Dermis blood vessel endothelial cell (primary cell): ENCODE measurements at regions not wholly inside any gene's neighbourhood (a gene's known extent, or its start where the extent isn't known, plus 50 kb on each side); places are given as distances from the start of the nearest gene placed in this dataset.

Source experiments
- DNase-seq: peaks from one replicate; pipeline ENCODE4 v3.0.0; 2010

DNA sequence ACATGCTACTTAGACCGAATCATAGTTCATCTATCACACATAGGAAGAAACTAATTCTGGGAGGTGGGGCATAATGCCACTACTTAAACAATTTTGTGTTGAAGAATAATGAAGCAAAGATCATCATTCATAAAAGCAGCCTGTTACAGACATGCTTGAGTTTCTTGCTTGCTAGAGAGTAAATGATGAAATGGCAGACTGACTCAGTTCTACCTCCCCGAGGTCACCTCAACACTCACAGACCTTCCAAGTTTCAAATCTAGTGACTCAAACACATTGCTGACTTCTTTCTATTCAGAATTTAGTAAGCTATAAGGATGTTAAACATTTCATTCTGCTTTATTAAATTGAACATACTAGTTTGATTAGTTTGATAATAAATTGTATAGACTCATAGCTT is 636.5 kb upstream of the FRG1 start:
- DNase-seq = no peak

DNA sequence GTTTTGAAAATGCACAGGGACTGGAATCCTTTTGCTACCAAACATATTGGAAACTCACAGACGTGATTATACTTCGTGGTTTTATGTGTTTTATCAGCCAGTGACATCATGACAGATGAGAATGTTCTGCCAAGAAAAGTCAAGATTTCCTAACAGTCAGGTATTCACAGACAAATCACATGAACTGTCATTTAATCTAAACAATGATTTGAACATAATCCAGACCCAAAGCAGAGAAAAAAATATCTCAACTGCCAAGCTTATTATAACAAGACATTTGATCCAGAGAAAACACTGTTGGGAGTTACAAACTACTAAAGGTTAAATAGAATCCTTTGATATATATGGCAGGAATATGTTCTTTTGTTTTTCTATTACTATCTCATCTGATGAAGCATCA is 635.9 kb upstream of the FRG1 start:
- no peak for DNase-seq

DNA sequence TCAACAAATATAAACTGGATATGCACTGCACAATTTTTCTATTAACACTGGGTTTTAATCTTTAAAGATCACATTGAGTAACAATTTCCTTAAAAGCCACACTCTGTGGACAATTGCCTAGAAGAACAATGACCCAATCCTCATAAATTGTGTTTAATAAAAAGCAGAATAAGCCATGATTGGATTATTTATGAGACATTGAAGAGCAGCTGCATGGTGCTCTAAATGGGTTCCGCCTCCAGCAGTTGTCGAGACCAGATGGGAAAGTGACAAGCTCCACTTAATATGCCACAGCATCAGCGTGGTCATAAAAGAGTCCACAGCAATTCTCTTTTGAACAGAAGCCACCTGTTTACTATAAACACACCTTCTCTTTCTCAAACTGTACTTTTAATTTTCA is 635.2 kb upstream of the FRG1 start:
- no peak for DNase-seq

DNA sequence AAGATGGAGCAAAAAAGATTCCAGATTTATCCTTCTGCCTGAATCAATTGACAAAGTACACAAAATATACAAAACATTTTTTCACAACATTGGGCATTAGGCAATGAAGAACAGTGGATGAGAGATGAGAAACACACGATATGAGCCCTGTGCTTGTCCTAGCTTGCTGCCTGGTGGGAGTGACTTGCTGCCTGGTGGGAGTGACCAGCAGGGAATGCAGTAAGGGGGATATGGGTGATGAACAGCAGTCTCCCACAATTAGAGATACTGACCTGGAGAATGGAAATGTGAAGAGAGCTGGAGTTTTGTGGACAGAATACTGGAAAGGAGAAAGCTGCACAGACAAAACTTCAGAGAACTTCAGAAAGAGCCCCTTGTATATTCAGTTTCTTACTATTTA is 629.4 kb upstream of the FRG1 start:
- DNase-seq = no peak

DNA sequence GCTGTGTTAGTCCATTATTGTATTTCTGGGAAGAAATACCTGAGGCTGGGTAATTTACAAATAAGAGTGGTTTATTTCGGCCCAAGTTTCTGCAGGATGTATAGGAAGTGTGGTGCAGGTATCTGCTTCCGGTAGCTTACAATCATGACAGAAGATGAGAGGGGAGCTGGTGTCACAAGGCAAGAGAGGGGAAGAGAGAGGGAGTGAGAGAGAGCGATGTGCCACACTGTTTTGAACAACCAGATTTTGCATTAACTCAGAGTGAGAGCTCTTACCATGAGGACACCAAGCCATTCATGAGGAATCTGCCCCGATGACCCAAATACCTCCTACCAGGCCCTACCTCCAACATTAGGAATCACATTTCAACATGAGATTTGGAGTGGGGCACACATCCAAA is 627.6 kb upstream of the FRG1 start:
- no peak for DNase-seq

DNA sequence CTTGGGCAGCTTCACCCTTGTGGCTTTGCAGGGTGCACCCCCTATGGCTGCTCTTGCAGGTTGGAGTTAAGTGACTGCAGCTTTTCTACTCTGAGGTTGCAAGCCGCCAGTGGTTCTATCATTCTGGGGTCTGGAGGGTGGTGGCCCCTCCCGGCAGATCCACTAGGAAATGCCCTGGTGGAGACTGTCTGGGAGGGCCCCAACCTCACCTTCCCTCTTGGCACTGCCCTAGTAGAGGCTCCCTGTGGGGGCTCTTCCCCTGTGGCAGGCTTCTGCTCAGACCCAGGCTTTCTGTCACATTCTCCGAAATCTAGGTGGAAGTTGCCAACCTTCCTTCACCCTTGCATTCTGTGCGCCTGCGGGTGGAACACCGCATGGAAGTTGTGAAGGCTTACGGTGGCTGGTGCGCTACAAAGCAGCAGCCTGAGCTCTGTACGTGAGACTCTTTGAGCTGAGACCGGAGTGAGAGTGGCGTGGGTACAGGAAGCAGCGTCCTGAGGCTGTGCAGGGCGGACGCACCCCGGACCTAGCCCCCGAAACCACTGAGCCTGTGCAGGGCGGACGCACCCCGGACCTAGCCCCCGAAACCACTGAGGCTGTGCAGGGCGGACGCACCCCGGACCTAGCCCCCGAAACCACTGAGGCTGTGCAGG is 626.7 kb upstream of the FRG1 start:
- no peak for DNase-seq

DNA sequence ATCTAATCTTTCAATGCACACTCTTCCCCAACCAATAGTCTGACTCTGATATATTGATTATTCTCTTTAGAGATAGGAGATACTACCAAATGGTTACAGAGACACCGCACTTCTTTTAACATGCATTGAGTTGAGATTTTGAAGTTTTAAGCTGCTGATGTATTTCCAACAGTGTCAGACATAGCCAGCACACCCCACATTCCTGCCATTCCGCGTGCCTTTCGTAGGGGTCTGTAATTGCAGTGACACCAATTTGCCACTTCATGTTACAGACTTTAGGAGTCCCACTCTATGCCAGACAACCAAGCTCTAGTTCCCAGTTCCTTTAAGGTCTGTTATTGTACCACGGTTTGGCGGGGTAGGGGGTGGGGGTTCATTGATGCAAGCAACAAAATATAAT is 618.2 kb upstream of the FRG1 start:
- no peak for DNase-seq

DNA sequence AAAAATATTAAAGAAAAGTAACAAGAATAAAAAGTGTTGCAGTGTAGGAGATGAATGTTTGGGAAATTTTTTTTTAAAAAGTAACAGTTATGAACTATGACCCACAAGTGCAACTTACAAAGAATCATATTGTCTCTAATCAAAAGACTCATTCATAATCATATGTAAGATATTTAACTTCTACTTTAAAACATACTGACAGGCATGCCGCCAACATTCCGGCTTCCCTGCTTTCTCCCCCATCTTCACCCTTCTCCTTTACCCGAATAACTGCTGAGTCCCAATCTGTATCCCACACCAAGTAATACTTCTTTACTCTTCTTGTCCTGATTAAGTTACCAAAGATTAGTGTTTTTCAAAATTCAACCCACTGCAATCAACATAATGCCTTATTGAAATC is 598.8 kb upstream of the FRG1 start:
- no peak for DNase-seq

DNA sequence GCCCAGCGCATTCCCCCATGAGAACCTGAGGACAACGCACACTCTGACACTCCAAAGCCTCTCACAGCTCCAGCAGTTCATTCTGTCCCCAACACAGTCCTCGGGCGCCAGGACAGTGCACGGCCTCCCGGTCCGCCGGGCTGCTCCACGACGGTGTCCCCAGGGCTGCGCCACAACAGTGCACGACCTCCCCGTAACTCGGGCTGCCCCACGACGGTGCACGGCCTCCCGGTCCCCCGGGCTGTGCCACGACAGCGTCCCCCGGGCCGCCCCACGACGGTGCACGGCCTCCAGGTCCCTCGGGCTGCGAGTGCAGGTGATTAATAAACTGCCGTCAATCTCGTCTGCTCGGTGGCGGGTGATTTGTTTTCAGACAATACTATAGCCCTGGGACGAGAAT is 585.1 kb upstream of the FRG1 start:
- no peak for DNase-seq

DNA sequence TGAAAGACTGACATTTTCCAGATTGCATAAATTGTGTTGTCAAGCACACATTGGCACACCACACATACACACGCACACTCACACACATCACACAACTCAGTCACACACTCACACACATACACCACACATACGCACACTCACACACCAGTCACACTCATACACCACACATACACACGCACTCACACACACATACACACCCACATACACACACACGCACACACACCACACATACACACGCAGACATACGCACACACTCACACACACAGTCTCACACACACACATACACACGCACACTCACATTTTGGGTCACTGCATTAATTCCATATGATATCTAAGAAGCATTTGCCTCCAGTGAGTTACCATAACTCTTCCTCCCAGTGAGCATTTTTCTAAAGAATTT is 578.3 kb upstream of the FRG1 start:
- no peak for DNase-seq

DNA sequence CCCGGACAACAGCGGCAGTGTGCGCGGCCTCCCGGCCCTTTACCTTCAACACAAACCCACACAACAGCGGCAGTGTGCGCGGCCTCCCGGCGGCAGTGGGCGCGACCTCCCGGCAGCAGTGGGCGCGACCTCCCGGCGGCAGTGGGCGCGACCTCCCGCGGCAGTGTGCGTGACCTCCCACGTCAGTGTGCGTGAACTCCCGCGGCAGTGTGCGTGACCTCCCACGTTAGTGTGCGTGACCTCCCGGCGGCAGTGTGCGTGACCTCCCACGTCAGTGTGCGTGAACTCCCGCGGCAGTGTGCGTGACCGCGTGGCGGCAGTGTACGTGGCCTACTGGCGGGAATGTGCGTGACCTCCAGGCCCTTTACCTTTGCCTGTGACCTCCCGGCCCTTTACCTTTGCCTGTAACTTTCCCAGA is 576.6 kb upstream of the FRG1 start:
- no peak for DNase-seq

DNA sequence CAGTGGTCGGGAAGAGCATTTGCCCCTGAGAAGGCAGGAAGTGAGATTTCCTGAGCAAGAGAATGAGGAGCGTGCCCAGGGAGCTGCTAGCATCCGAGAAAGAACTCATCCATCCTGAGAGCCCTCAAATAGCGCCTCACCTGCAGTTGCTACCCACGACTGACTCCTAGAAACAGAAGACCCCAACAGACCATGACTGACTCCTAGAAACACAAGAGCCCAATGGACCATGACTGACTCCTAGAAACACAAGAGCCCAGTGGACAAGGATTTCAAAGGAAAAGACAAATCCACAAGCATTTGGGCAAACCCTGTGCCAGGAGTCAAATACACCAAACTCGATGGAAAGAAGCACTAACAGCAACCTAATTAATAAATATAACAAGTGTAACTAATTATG is 575.2 kb upstream of the FRG1 start:
- no peak for DNase-seq

DNA sequence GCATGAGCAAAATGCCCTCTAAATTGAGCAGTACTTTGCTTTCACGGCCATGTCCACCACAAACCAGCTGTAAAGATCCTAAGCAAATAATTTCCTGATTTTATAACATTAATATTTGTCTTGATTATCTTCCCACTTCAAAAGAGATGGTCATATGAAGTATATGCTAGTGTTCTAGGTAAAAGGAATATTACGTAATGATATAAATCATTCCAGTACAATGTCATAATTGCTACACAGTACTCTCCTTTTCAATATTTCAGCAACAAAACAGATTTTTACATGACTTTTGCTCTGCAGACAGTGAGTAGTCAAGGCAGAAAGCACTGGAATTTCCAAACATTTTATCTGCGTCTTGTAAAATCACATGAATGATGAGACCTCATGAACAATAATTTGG is 572.8 kb upstream of the FRG1 start:
- no peak for DNase-seq

DNA sequence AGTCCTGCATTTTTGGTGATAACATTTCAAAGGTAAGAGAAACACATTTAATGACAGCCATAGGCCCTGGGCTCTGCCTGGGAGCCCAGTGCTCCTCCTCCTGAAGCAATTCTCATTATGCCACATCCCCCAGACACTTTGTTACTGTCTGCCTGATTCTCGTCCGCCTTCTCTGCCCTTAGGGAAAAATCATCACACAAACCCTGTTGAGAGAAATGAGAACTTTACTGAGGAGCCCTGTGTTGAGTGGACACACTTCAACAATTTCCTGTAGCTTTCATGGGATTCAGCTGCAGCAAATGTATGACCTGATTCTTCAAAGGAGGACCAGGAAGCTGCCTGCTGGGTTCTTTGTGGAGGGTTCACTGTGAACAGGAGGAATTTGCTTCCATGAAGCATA is 566.5 kb upstream of the FRG1 start:
- no peak for DNase-seq

DNA sequence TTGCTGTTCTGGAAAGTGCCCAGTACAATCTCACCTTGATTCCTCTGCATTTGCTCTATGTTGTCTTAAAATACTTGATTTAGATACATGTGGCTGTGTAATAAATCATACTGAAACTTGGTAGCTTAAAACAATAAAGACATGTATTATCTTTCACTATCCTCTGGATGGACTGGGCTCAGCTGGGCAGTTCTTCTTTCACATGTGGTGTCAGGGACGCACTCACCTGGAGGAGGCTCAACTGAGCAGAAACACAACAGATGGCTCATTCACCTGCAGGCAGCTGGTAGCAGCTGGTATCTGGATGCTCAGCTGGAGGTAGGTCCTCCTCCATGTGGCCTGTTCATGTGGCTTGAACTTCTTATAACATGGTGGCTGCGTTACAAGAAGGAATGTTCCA is 563.8 kb upstream of the FRG1 start:
- no peak for DNase-seq

DNA sequence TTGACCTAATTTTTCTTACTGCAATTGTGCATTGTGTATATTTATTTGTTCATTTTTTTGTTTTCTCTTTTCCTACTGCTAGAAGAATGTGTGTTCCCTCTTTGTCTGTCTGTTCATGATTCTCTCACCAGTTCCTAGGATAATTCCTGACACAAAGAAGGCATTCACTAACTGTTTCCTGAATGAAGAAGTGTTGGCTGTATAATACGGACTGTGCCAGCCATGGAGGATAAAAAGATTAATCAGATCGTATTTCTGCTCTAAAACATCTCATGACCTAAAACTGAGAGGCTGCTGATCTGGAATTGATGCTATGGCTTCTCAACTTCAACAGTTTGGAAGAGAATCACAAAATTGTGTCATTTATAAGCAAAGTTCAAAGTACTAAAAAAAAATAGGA is 563.1 kb upstream of the FRG1 start:
- no peak for DNase-seq

DNA sequence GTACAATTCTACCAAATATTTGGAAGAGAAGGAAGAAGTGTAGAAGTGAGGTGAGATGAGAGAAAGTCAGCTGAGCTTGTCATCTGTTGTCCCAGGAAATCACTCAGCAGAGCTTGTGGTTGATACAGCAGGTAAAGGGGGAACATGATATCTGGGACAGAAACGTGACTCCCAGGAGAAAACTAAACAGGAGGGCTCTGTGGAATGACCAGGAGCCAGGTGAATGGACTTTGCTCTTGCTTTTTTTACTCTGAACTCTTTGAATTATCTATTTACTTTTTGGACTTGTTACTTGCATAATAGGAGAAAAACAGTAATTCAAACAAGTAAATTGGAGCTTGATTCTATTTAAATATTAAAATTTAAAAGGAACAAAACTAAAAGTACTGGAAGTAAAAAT is 555.6 kb upstream of the FRG1 start:
- DNase-seq = no peak

DNA sequence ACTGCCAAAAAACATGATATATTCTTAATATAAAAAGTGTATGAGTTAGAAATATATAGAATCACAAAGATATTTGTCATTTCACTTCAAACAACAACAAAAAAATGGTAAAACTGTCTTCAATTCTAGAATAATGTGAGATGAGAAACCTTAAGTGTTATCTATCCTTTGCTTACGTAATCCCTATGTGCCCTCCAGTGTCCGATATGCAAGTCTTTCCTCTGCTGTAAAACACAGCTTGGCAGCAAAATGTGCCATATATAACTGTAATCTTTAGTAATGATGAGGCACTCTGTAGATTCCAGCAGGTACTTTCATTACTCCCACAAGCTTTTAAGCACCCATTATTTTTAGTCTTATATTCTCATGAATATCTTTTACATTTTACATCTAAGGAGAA is 555.1 kb upstream of the FRG1 start:
- DNase-seq = no peak

DNA sequence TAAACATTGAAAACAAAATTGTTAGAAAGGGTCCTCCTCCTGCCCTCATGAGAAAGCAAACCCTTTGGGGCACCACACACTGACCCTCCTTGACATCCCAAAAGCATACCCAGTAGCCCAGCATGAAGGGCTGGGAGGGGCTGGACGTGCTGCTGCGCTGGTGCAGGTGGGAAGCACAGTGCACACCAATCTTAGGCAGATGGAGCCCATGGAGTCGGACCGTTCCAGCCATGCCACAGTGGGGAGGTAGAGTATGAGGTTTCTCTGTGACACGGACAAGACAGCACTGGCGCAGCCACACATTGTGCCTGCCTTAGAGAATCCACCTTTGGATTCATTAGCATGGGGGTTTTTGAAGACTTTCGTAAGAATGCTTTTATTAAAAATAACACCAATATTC is 544.2 kb upstream of the FRG1 start:
- no peak for DNase-seq

DNA sequence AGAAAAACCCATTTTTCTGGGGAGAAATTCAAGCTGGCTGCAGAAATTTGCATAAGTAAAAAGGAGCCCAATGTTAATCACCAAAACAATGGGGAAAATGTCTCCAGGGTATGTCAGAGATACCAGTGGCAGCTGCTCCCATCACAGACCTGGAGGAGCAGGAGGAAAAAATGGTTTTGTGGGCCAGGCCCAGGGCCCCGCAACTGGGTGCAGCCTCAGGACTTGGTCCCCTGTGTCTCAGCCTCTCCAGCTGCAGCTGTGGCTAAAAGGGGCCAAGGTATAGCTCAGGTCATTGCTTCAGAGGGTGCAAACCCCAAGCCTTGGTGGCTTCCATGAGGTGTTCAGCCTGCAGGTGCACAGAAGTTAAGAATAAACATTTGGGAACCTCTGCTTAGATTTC is 536.4 kb upstream of the FRG1 start:
- DNase-seq = no peak

DNA sequence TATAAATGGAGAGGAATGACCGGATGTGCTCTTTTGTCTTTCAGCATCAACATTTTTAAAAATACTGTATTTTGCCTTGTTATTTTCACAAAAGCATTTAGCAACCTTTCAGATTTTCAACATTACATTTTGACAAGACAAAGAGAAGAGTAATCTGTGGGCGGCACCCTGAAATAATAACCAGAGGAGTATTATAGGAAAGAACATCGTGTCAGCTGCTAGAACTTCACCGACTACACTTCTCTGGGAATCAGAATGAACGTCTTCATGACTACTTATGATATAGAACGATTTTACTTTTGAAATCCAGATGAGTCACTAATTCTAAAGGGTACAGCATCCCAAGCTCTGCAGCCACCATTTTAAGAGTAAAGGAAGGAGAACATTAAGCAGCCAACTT is 531.5 kb upstream of the FRG1 start:
- DNase-seq = no peak

DNA sequence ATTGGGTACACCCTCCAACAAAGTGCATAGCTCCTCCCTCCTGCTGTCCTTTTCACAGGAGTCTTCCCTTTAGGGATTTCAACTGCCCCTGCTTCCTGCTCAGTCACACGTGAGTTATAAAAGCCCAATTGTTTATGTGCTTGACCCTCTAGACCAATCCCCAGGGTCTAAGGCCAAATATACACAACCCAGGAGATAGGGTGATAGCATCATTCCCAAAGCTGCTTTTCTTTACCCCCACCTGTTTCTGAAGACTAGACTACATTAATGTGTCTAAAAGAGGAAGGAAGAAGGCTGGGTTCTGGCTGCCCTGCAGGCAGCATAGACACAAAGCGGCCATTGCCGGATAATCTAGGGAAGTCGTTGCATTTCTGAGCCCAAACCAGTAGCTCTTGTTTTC is 526.7 kb upstream of the FRG1 start:
- DNase-seq = no peak

DNA sequence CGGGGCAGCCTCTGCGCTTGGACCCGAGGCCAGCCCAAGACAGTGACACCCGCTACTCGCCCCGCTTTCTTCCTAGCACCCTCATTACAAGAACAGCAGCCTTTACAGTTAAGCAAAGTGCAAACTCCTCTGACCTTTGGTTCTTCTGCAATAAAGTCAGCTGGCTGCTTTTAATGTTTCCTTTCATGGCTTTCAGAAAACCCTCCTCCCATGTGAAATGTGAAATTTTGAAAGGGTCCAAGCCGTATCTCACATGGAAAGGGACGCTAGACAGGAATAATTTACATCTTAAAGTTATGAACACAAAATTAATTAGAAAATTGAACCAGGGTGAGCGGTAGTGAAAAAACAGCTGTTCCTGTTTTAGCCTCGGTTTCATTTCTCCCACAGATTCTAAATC is 520.1 kb upstream of the FRG1 start:
- DNase-seq = no peak

DNA sequence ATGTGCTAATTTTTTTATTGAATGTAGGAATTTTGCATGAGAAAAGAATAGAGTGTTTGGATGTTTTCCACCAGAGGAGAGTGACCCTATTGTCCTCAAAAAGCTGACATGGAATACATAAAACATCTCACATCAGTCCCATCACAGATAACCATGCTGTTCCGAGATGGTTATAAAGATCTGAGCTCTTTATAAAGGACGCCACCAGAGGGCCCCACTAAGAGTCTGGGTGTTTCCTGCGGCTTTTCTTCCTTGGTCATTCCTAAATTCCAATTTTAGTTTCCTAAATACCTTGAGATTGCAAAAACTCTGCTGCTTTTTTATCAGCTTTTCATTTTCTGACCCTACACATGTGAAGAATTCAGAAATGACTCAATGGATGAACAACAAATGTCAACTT is 504.5 kb upstream of the FRG1 start:
- DNase-seq = no peak

DNA sequence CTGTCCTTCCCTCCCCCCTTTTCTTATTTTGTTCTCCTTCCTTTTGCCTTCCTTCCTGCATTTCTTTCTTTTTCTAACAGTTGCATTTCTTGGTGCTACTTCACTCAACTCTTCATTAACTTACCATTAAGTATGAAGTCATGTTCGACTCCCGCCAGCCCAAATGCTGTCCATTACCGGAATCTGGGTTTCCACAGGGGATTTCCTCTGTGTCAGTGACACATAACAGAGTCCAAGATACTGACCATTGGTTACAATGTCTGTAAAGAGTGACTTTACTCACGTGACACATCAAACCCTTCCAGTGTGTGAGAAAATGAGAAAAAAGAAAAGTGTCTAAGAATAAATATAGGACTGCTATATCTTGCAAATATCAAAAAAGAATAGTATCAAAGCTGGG is 500.0 kb upstream of the FRG1 start:
- no peak for DNase-seq

DNA sequence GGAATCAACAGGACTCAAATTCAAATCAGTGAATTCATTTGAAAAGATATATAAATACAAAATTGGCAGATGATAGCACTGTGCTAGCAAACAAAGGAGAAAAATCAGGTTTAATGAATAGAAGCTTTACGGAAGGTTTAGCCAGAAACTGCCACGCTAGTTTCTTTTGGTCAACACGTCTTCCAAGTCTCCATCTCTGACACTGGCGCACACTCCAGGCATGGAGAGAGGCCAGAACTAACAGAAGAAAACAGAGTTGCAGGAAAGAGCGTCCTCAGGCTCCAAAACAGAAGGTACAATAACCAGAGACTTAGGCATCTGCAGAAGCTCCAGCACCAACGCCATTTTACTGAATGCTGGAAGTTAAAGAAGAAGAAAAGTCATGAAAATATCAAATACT is 497.3 kb upstream of the FRG1 start:
- no peak for DNase-seq
